Body of pancreas (tissue), 4 donors: ENCODE measurements at regions not wholly inside any gene's neighbourhood (a gene's known extent, or its start where the extent isn't known, plus 50 kb on each side); places are given as distances from the start of the nearest gene placed in this dataset.

Source experiments
- POLR2A ChIP-seq, 3 donors: fragments of 450-650 bp; IDR thresholded peaks; one replicate each; pipeline ENCODE4 v1.6.1; 2016; ENCODE audit warnings: antibody characterized with exemption in 3 of 3, mild to moderate bottlenecking in 2 of 3
- TF ChIP-seq, protein P1 (sequence below), 7 experiments: fragments of 450-650 bp in 4 of 7; fragments of 200-600 bp in 3 of 7; sonication (generic) in 3 of 7; IDR thresholded peaks; one replicate each; pipeline ENCODE4 v1.5.1; 2016 to 2019; ENCODE audit warnings: antibody characterized with exemption in 7 of 7

DNA sequence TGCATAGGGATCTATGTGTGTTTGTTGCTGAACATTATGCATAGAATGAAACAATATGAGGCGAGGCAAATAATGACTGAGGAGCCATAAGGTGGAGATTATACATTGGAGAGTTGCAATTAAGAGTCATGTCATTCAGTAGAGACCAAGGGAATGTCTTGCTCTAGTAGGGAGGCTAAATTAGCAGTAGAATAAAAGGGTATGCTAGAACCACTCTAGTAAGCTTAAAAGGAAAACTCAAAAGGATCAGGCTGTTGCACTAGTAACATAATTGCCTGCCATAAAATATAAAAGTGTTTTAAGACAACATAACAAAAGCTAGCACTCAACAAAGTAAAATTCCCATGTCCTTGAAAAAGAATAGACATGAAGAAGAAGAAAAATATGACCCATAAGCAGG lies 586.2 kb upstream of the DIAPH2 start:
- TF ChIP-seq, protein P1, sequence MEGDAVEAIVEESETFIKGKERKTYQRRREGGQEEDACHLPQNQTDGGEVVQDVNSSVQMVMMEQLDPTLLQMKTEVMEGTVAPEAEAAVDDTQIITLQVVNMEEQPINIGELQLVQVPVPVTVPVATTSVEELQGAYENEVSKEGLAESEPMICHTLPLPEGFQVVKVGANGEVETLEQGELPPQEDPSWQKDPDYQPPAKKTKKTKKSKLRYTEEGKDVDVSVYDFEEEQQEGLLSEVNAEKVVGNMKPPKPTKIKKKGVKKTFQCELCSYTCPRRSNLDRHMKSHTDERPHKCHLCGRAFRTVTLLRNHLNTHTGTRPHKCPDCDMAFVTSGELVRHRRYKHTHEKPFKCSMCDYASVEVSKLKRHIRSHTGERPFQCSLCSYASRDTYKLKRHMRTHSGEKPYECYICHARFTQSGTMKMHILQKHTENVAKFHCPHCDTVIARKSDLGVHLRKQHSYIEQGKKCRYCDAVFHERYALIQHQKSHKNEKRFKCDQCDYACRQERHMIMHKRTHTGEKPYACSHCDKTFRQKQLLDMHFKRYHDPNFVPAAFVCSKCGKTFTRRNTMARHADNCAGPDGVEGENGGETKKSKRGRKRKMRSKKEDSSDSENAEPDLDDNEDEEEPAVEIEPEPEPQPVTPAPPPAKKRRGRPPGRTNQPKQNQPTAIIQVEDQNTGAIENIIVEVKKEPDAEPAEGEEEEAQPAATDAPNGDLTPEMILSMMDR (IDR thresholded peaks at IDR 0.05) = no peak
- TF ChIP-seq POLR2A (IDR thresholded peaks at IDR 0.05) = no peak
